ENCODE measurements at regions not wholly inside any gene's neighbourhood (a gene's known extent, or its start where the extent isn't known, plus 50 kb on each side); places are given as distances from the start of the nearest gene placed in this dataset.

- TF ChIP-seq, protein P1, sequence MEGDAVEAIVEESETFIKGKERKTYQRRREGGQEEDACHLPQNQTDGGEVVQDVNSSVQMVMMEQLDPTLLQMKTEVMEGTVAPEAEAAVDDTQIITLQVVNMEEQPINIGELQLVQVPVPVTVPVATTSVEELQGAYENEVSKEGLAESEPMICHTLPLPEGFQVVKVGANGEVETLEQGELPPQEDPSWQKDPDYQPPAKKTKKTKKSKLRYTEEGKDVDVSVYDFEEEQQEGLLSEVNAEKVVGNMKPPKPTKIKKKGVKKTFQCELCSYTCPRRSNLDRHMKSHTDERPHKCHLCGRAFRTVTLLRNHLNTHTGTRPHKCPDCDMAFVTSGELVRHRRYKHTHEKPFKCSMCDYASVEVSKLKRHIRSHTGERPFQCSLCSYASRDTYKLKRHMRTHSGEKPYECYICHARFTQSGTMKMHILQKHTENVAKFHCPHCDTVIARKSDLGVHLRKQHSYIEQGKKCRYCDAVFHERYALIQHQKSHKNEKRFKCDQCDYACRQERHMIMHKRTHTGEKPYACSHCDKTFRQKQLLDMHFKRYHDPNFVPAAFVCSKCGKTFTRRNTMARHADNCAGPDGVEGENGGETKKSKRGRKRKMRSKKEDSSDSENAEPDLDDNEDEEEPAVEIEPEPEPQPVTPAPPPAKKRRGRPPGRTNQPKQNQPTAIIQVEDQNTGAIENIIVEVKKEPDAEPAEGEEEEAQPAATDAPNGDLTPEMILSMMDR (IDR thresholded peaks at IDR 0.05), result no peak
- TF ChIP-seq POLR2AphosphoS5 (IDR thresholded peaks at IDR 0.05) (no peak), EP300 (IDR thresholded peaks at IDR 0.05) (no peak), POLR2A (IDR thresholded peaks at IDR 0.05) (no peak)
These were observed 50.8 kb upstream of the ZNF32 start for GRCh38 chr10:43699516-43699915.

Data from gastroesophageal sphincter (tissue), 3 donors.